Epithelial cell of esophagus (primary cell): ENCODE measurements at regions not wholly inside any gene's neighbourhood (a gene's known extent, or its start where the extent isn't known, plus 50 kb on each side); places are given as distances from the start of the nearest gene placed in this dataset.

Source experiments
- DNase-seq: peaks from one replicate; pipeline ENCODE4 v3.0.0; 2010; ENCODE audit warnings: low read depth
- H3K4me3 ChIP-seq: 2 replicates; pipeline ENCODE4 v1.5.1; 2011; ENCODE audit warnings: mild to moderate bottlenecking, low read length, control low read depth
- TF ChIP-seq, protein P1 (sequence below): IDR thresholded peaks from 2 replicates; pipeline ENCODE4 v1.5.1; 2011; ENCODE audit warnings: low read depth, mild to moderate bottlenecking, low read length, control low read depth, inconsistent platforms; ENCODE audit not compliant: insufficient read depth; ENCODE audit errors: missing control alignments

DNA sequence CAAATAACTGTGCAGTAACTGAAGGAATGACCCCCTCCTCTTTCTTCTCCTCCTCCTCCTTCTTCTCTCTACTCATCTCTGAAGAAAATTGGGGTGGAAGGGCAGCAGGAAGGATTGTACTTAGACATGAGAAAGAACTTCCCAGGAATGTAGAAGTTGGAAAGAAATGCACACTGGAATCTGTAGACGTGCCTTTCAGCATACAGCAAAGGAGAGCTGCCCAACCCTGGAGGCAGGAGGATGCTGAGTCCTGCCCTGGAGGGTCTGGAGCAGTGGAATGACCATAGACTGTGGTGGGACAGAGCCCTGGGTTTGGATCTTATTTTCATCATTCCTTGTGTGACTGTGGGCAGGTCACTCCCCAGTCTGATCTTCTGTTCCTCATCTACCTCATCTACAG lies 80.1 kb downstream of the PJA1 start:
- no peak overlapping the region for H3K4me3 ChIP-seq
- TF ChIP-seq, protein P1, sequence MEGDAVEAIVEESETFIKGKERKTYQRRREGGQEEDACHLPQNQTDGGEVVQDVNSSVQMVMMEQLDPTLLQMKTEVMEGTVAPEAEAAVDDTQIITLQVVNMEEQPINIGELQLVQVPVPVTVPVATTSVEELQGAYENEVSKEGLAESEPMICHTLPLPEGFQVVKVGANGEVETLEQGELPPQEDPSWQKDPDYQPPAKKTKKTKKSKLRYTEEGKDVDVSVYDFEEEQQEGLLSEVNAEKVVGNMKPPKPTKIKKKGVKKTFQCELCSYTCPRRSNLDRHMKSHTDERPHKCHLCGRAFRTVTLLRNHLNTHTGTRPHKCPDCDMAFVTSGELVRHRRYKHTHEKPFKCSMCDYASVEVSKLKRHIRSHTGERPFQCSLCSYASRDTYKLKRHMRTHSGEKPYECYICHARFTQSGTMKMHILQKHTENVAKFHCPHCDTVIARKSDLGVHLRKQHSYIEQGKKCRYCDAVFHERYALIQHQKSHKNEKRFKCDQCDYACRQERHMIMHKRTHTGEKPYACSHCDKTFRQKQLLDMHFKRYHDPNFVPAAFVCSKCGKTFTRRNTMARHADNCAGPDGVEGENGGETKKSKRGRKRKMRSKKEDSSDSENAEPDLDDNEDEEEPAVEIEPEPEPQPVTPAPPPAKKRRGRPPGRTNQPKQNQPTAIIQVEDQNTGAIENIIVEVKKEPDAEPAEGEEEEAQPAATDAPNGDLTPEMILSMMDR = no peak
- DNase-seq = no peak

DNA sequence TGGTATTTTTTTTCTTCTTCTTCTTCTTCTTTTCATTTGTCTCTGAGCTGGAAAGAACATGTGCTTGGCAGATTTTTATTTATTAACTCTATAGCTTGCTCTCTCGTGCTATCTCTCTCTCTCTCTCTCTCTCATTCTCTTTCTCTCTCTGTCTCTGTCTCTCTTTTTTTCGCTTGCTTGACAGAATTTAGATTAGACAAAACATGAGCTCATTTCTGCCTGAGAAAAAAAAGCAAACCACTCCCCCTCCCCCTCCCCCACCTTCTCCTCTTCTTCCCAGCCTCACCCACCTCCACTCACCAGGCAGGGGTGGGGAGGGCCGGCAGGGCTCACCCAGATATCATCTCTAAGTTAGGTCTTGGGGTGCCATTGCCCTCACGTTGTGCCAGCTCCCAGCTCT lies 81.5 kb downstream of the PJA1 start:
- no peak overlapping the region for H3K4me3 ChIP-seq
- TF ChIP-seq, protein P1 = no peak
- DNase-seq = no peak

DNA sequence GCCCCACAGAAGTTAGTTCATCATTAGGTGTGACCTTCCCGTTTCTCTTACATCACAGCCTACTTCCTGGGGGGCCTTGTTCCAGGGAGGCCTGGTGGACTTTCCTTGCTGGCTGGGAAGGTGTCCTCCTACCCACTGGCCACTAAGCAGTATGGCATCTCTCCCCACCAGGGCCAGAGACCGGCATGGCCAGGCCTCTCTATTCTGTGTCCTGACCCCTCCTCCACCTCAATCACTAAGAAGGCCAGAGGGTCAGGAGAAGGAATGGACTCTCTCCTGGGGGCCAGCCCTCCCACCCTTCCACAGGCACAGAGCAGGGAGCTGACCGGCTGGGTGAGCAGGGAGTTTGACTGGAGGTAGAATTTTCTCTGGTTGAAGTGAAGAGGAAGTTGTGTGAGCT lies 81.9 kb downstream of the PJA1 start:
- H3K4me3 ChIP-seq = no peak overlapping the region
- DNase-seq = no peak
- TF ChIP-seq, protein P1 = no peak

DNA sequence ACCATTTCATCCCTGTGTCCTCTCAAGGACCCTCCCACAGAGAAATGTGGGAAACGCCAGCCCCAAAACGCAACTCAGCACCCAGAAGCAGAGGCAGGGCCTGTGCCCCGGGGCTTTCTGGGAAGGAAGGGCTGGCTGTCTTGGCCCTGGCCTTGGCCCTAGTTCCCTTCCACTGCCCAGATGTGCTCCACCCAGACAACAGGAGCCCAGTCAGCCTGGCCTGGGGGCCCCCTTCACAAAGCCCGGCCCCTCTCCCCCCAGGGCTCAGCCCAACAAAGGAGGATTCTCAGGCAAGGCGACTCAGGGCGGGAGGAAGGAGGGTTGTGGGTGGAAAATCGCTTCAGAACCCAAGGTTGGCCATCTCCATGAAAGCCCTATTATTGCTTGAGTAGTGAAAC lies 82.5 kb downstream of the PJA1 start:
- TF ChIP-seq, protein P1 = no peak
- no peak overlapping the region for H3K4me3 ChIP-seq
- DNase-seq = no peak

DNA sequence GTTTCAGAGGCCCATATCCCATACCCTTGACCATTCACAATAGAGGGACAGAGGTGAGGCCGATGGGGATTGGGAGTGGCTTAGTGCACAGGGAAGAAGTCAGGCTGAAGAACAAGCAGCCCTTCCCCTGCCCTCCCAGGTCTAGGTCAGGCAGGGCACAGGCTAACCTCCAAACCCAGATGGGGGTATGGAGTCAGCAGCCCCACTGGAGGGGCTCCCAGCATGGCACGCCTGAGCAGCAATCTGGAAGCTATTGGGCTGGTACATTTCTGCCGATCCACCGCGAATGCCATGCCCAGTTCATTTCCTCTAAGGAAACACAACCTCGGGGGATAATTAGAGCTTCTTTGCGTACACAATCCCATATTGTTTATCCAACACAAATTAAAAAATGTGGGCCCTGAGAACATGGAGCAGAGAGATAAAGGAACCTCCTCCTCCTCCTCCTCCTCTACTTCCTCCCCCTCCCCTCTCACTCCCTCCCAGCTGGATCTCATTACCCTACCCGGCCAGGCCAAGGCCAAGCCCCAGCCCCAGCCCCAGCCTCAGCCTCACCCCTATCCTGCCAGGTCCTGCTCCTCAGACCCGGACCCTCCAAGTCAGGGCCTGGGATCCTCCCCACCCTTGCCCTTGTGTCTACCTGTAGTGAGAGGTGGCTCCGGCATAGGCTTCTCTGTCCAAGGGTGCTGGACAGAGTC lies 83.0 kb downstream of the PJA1 start:
- H3K4me3 ChIP-seq = no peak overlapping the region
- TF ChIP-seq, protein P1 = no peak
- DNase-seq = no peak

DNA sequence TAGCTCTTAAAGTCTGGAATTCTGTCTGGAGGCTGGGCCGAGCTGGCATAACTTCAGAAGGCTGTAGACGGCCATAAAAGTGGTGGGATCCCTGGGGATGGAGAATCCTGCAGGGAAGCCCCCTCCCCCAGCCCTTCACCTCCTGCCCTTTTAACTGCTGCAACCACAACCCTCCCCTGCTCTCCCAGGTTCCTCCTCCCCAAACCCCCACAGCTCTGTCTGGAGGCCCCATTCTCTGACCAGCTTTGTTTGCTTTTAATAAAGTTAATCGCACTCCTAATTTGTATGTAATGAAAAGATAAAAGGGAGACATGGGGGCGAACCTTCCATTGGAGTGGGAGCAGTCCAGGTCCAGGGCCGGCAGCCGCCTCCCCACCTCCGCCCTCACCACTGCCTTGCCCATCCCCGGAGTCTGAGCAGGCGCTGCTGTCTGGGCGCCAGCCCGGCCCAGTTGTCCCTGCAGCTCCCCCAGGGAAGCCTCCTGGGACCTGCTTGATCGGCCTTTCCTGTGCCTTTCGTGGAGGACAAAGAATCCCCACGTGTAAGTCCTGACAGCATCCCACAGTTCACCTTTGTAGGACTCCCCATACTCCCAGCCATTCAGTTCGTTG lies 84.3 kb downstream of the PJA1 start:
- TF ChIP-seq, protein P1 = no peak
- DNase-seq = no peak
- H3K4me3 ChIP-seq = no peak overlapping the region

DNA sequence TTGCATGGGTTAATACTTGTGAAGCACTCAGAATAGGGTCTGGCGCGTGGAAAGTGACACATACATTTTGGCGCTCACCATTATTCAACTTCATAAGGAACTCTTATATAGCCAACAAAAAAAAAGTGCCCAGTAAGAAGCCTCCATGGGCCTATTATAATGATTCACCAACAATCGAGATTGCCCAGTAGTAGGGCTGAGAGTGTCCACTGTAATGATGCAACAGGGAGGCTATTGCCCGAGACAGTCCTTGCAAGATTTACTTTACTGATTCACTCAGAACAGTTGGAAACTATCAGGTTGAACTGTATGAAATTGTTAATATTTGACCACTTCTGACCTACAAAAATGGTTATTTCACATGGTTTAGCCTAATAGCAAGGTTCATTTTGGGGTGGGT lies 86.0 kb downstream of the PJA1 start:
- no peak for DNase-seq
- H3K4me3 ChIP-seq = no peak overlapping the region
- TF ChIP-seq, protein P1 = no peak
